GM18517 (cell line): ENCODE measurements at regions not wholly inside any gene's neighbourhood (a gene's known extent, or its start where the extent isn't known, plus 50 kb on each side); places are given as distances from the start of the nearest gene placed in this dataset.

Experiments used
- ATAC-seq: cut with Tn5 transposase; IDR thresholded peaks from one replicate; pipeline ENCODE4 v1.9.1; 2021; ENCODE audit warnings: mild to moderate bottlenecking, moderate library complexity; ENCODE audit not compliant: unreplicated experiment

DNA sequence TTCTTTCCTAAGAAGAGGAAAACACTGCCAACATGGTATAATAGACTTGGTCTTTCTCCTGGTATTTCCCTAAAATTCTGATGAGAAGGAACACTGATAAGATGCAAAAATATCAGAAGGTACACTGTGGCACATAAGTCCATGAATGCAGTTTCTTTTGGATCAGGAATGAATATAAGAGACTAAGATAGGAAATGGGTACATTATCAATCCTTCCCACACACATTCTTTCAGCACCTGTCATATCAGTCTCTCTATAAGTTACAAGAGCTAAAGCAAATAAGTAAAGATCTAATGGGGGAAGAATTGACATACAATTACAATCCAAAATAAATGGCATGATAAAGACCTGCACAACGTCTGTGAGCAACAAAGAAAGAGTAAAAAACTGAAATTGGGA is 1101.0 kb downstream of the ROBO2 start:
- no peak for ATAC-seq

DNA sequence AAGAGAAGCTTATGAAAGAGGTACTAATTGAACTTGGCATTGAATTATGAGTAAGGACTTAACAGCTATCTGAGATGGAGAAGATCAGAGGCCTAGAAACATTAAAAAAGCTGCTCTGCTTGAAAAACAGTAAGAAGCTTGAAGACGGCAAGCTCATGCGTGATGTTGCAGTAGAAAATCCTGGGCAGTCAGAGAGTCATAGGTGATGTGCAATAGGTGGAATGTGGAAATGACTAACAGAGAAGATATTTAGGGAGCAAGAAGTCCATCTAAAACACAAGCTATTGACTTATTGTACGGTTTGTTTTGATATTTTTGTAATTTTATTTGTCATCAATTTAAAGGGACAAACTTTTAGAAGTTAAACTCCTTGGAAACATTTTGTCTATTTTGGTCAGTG is 1101.4 kb downstream of the ROBO2 start:
- no peak for ATAC-seq

DNA sequence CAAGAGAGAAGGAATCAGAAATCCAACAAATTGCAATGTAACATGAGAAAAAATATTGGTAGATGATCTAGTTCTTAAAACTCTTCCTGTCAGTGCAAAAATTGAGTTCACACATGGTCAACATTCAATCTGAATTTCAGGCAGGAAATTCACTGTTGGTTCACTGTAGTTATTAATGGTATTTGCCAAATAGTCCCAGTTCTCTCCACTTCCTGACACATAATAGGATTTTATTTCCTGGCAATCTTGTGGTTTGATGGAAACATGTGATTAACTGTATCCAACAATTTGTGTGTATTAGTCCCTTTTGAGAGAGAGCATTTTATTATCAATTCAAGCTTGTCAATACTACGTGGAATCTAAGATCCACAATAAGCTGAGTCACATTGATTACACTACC is 1103.1 kb downstream of the ROBO2 start:
- ATAC-seq: no peak

DNA sequence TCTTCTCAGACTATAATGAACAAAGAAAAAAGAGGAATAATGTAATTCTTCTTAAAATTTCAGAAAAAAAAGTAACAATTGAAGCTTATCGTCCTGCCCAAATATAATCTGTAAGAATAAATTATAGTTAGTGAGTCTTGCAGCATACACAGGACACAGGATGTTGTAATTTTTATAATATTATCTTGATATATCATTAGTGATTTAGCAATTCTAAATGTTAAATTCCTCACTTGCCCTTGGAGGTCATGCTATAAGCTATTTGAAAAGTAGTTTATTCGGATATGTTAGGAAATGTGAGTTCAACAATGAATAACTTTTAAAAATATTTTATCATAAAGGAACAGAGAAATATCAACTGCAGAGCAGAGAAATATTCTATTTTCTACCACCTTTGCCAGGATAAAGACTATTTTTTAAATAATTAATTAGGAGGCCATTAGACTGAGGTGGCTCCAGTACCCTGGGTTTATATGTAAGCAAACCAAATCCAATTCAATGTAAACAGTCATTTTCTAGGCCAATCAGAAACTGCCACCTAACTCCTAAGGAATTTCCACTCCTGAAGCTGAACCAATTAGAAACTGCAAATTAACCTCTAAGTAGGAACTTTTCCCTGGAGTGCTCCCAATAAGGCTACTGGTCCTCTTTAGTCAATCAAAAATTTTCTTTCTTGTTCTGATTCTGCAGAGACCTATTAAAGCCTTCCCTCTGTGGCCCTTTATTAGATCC is 1109.3 kb downstream of the ROBO2 start:
- ATAC-seq: no peak

DNA sequence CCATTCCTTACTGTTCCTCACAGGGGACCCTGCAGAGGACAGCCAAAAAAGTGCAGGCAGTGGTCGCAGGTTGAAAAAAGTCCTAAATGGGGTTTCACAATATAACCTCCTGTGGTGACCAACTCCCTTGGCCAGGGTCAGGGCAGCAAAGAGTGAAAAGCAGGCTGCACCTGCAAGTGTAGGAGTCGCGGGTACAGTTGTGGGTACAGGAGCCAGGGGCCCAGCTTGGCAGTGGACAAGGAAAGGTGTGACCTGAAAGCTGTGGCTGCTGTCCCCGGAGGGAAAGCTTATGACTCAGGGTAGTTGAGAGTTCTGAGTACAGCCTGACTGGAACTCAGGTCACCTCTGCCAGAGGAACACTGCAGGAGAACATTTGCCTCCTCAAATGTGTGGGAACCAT is 1114.1 kb downstream of the ROBO2 start:
- ATAC-seq: no peak

DNA sequence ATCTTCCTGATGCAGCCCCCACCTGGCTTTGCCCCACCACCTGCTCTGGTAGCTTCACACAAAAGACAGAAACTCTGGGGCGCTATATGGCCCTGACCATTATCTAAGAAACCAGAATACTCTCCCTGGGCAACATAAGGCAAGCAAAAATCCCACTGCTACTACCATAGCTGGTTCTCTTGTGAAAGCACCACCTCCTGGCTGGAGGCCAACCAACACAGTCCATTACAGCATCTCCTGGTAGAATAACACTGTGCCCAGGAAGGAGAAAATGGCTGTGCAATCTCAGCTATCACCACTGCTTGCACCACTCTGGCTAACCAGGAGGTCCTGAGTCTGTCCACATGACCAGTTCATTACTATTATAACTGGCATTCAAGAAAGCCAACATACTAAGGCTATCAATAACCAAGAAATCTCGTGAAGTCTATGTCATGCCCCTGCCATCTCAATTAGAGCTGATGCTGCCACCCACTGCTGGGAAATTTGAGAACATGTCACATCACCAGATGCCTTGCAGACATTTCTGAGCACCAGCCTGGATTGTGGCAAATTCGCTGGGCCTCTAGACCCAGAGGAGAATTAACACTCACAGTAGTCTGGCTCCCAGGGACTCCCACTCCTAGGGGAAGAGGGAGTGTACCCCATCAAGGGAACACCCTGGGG is 1114.8 kb downstream of the ROBO2 start:
- no peak for ATAC-seq

DNA sequence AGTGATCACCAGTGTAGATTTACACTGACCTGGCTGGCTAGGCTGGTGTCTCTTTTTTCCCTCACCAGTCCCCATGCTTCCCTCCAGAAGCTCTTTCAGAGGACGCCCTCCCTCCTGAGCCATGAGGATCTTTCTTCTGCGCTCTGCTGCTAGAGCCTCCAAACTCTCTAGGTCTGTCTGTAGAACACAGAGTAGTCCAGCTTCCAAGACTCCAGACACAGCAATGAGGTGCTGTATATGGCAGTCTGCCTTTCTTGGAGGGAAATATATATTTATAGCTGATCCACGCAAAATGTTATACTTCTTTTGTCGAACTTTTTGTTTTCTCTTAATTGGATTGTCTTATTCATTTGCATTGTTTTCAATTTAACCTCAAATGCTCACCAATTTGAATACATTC is 1121.8 kb downstream of the ROBO2 start:
- ATAC-seq: no peak

DNA sequence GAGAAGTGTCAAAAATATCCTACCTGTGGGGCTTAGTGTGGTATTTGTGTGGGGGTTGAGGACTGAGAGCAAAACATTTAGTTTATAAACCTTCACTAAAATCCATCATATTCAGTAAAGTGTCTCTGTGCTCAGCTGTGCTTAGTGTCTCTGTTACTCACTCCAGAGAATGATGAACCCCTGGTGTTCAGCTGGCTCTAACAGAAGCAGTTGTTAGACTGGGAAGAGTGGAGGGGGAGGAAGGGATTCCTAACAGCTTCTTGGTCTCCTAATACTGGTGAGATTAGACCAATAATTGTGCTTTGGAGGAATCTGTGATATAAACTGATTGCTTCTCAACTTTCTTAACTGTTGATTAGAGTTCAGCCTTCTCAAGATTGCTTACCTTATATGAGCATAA is 1123.5 kb downstream of the ROBO2 start:
- ATAC-seq: no peak

DNA sequence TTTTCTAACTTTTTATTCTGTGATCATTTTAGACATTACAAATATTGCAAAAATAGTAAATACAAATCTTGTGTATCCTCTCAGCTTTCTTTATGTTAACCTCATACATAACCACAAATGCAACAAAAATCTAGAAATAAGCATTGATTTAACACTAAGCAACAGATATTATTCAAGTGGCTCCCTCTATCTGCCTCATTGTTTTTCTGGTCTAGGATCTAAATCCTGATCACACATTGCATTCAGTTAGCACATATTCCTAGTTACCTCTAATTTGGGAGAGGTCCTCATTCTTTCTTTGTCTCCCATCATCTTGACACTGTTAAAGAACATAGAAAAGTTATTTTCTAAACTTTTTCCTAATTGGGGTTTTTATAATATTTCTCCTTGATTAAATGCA is 1126.0 kb downstream of the ROBO2 start:
- no peak for ATAC-seq

DNA sequence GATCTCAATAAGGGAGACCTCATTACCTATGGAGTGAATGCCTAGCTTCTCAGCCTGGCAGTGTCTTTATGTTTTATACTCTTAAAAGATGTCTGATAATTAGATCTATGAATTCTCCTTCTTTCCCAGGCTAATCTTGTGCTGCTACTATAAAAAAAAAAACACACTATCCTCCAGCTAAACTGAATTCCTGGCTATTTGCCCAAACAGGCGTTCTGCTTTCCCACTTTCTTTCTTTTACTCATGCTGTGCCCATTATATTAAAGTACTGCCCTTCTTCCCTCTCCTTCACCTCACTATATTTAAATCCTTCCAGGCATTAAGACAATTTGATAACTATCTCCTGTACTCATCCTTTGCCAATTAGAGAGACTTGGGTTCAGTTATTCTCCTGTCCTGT is 1134.9 kb downstream of the ROBO2 start:
- no peak for ATAC-seq

DNA sequence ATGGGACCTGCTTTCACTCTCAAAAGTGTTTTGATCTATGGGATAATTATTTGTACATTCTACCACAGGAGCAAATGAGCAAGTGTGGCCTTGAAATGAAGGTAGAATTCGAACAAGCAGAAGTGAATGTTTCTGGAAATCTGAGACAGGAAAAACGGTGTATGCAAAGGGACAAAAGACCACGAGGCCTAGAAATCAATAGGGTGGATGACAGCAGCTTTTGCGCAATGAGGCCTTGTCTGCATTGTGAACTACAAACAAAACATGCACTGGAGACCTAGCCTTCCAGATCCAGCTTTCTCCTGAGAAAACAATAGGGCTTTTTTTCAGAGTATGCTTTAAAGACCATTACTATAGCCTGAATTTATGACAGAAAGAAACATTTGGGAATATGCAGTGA is 1137.0 kb downstream of the ROBO2 start:
- no peak for ATAC-seq

DNA sequence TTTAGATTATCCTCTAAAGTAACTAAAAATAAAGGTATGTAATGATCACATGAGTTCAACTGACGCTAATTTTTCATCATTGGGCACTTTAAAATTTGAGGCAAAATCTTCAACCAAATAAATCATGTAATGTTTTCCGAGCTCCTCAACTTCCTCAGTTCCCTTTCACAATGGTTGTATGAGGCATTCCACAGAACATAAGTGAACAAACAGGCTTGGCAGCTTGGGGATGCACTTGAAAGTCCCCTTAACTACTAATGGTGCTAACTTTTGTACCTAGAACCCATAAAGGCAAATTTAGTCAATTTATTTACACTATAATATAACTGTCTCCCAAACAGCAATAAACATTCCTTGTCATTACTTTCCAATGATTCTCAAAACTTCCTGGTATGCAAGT is 1137.9 kb downstream of the ROBO2 start:
- no peak for ATAC-seq

DNA sequence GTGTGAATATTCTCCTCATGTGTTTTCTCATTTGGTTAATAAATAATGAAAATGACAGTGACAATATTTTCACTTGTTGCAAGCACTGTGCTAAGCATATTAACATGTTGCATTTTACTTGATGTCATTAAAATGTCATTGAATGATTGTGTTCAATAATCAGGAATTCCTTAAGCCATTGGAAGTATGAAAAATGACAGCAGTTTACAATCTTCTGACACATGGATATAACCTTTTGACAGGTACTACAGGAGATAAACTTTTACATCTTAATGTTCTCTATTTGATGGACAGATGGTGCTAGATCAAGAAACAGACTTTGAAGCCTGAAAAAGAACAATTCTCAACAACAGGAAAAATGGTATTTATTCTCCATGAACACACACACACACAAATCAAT is 1138.3 kb downstream of the ROBO2 start:
- ATAC-seq: no peak

DNA sequence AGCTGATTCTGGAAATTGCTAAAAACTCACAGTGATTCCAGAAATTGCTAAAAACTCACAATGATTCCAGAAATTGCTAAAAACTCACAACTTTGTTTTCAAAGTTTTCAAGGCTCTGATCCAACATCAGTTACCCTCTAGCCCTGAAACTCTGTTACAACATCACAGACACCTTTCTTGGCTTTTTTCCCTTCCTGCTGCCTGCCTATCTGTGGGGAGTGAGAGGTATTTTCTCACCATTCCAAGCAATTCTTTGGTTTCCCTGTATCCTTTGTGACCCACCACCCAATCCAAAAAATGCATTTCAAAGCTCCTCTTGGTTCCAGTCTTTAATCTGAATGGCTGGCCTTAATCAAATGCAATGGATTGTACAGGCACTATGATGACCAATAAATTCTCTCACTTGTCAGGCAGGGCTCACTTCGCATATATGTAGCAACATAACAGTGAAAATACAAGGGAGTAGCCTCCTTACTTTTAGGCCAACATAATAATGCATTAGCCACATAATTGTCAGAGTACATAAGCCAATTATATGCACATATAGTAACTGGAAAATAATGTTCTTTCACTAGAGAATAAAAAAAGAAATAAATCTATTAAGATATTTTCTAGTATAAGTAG is 1139.0 kb downstream of the ROBO2 start:
- no peak for ATAC-seq

DNA sequence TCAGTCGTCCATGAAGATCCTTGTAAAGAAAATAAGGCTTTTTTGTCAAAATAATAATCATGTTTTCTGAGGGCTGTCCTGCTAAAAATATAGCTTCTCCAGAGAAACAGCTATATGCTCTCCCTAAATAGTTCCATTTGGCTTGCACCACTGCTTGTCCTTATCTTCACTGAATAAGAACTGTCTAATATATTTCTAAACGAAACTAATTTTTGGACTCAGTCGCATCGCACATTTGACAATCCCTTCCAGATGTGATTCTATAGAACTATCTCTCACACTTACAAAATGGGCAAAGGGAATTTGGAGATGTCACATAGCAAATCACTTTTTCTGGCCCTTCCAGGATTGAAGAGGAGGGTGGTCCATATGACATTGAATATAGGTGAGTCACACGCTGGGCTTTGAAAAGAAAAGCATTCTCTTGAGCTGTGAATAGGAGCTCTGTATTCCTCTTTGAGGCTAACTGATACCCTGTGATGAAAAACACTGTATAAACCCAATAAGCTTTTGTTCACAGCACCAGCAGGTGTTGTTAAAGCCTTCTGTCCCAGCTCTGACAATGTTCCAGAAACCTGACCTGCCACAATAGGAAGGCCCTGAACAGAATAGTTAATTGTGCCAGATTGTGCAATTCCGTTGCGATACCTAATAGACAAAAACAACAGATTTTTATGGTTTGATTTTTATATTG is 1144.2 kb downstream of the ROBO2 start:
- no peak for ATAC-seq

DNA sequence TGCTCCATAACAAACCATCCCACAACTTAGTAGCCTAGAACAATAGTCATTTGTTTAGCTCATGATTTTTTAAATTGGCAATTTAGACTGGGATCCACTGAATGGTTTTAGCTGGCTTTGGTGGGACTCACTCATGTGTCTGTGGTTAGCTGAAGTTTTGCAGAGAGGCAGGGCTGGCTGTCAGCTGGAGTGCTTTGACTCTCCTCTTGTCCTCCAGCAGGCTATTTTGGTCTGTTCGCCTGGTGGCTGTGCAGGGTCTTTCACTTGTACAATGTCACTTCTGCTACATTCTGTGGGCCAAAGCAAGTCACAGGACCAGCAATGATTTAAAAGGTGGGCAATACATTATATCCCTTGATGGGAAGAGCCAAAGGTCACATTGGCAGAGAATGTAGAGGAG is 1146.5 kb downstream of the ROBO2 start:
- no peak for ATAC-seq

DNA sequence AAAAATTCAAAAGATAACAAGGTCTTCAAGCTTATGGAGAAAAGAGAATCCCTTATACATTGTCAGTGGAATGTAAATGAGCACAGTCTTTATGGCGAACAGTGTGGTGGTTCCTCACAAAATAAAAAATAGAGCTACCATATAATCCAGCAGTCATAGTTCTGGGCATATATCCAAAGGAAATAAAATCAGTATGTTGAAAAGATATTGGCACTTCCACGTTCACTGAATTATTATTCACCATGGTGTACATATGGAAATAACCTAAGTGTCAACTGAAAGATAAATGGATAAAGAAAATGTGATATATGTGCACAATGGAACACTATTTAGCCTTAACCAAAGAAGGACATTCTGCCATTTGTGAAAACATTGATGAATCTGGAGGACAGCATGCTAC is 1161.2 kb downstream of the ROBO2 start:
- ATAC-seq: no peak

DNA sequence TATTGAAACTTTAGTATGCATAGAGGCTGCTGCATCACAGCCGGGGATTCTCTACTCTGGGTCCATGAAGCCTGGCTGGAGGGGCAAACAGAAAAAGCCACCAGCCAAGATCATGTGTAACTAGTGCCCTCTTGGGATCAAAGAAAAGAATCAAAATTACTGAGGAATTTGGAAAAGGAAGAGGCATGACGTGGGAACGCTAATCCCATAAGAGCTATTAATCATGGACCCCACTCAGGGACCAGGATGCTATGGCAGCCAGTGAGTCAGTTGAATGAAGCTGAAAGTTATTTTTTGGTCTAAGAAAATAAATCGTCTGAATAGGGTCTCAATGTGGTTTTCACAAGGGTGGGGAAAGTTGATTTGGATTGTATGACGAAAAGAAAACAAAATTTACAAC is 1165.1 kb downstream of the ROBO2 start:
- no peak for ATAC-seq

DNA sequence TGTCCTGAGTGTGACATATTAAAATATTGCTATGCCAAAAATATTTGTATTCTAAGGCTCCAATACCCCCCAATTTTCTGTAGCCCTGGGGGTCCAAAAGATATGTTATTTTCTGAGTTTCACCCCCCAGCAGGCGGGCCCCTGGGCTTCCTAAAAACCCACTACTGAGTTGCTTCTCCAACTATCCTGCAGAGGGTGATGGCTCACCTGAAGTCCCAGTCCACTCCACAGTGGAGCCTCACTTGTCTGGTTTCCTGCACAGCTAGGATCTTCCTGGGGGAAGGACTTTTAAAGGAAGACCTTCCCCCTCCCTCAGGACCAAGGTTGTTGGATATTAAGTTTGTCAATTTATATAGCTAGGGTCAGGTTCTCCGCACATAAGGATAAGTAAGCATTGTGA is 1181.4 kb downstream of the ROBO2 start:
- ATAC-seq: no peak

DNA sequence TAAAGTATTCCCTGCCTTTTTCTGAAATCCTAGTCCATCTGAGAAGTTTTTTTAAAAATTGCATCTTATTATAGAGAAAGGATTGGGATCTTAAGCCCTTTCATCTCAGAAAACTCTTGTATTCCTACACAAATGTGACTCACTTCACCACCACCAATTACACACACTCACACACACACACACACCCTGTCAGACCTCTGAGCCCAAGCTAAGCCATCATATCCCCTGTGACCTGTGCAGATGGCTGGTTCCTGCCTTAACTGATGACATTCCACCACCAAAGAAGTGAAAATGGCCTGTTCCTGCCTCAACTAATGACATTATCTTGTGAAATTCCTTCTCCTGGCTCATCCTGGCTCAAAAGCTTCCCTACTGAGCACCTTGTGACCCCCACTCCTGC is 1181.9 kb downstream of the ROBO2 start:
- no peak for ATAC-seq

DNA sequence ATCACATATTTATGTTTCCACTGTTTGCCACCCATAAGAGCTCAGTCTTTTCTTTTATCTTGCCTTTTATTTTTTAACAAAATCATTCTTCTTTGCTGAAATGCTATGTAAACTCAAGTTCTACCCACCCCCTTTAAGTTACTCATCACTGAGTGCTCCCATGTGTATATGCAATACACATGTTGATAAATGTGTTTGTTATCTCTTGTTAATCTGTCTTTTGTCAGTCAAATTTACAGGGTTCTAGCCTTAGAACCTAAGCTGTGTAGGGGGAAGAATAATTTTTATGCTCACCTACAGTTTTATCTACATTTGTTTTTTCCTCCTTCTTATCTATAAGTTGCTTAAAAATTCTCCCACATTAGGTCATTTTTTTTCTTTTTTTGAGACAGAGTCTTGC is 1195.9 kb downstream of the ROBO2 start:
- no peak for ATAC-seq

DNA sequence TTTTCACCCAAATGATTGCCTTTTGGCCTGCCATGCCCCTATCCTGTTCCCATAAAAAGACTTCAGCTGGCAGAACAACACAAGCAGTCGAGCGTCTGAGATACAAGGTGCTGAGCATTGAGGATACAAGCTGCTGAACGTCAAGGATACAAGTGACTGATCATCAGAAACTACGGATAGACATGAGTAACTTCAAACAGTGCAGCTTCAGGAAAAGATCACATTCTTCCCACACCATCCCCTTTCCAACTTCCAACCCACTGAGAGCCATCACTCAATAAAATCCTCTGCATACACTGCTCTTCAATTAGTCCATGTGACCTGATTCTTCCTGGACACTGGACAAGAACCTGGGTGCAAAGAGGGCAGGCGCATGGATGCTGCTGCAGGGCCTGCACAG is 1198.9 kb downstream of the ROBO2 start:
- no peak for ATAC-seq
